HG03378 (cell line): ENCODE measurements at regions not wholly inside any gene's neighbourhood (a gene's known extent, or its start where the extent isn't known, plus 50 kb on each side); places are given as distances from the start of the nearest gene placed in this dataset.

Experiments
- ATAC-seq: cut with Tn5 transposase; IDR thresholded peaks from one replicate; pipeline ENCODE4 v1.9.1; 2021; ENCODE audit warnings: mild to moderate bottlenecking, moderate library complexity; ENCODE audit not compliant: unreplicated experiment

- no peak for ATAC-seq
Observed at GRCh38 chrX:39850209-39850608, 247.5 kb downstream of the BCOR start.

- ATAC-seq: no peak
Observed at GRCh38 chrX:39850630-39851152, 247.1 kb downstream of the BCOR start.

- ATAC-seq: no peak
Observed at GRCh38 chrX:39851745-39852455, 245.9 kb downstream of the BCOR start.

GRCh38 chrX:39852491-39852890, 245.3 kb downstream of the BCOR start:
- no peak for ATAC-seq

- no peak for ATAC-seq
Observed at GRCh38 chrX:39853417-39854030, 244.2 kb downstream of the BCOR start.

- peak; percentile 79 for ATAC-seq
Observed at GRCh38 chrX:39854772-39855747, 242.7 kb downstream of the BCOR start.

GRCh38 chrX:39855748-39856129, 242.0 kb downstream of the BCOR start:
- ATAC-seq: peak; percentile 41

GRCh38 chrX:39856472-39857121, 241.2 kb downstream of the BCOR start:
- ATAC-seq: no peak

- no peak for ATAC-seq
Observed at GRCh38 chrX:39857780-39858179, 240.0 kb downstream of the BCOR start.

GRCh38 chrX:39859991-39860861, 237.5 kb downstream of the BCOR start:
- peak; percentile 68 for ATAC-seq

- ATAC-seq: no peak
Observed at GRCh38 chrX:39862963-39863362, 234.8 kb downstream of the BCOR start.

- ATAC-seq: no peak
Observed at GRCh38 chrX:39866229-39866628, 231.5 kb downstream of the BCOR start.

GRCh38 chrX:39869846-39870601, 227.7 kb downstream of the BCOR start:
- no peak for ATAC-seq

- ATAC-seq: no peak
Observed at GRCh38 chrX:39871648-39872047, 226.1 kb downstream of the BCOR start.

- ATAC-seq: no peak
Observed at GRCh38 chrX:39873117-39873516, 224.6 kb downstream of the BCOR start.

- peak; percentile 95 for ATAC-seq
Observed at GRCh38 chrX:39874202-39874816, 223.4 kb downstream of the BCOR start.

- no peak for ATAC-seq
Observed at GRCh38 chrX:39875834-39876628, 221.7 kb downstream of the BCOR start.

- ATAC-seq: no peak
Observed at GRCh38 chrX:39877905-39878304, 219.9 kb downstream of the BCOR start.
